ENCODE measurements at regions not wholly inside any gene's neighbourhood (a gene's known extent, or its start where the extent isn't known, plus 50 kb on each side); places are given as distances from the start of the nearest gene placed in this dataset.
"Not testable (repeated sequence)": the region's sequence is repeated elsewhere in the genome, so short reads cannot be mapped to it uniquely, and the experiment has no call there.

GRCh38 chr12:63351370-63351769 is 200.4 kb upstream of the AVPR1A start:
- in situ Hi-C loops (cut with HindIII; ENCODE audit: low pct_unique_long_range_greater_than_20kb, low sequenced_read_pairs) = no loop called here
- no peak for DNase-seq (ENCODE audit: low read depth)

- in situ Hi-C loops (cut with HindIII; ENCODE audit: low pct_unique_long_range_greater_than_20kb, low sequenced_read_pairs) = no loop called here
- DNase-seq (ENCODE audit: low read depth) = no peak
Observed at GRCh38 chr12:63348556-63348955, 197.6 kb upstream of the AVPR1A start.

GRCh38 chr12:63337158-63337557 is 186.2 kb upstream of the AVPR1A start:
- in situ Hi-C loops (cut with HindIII; ENCODE audit: low pct_unique_long_range_greater_than_20kb, low sequenced_read_pairs) = not testable (repeated sequence)

DNA sequence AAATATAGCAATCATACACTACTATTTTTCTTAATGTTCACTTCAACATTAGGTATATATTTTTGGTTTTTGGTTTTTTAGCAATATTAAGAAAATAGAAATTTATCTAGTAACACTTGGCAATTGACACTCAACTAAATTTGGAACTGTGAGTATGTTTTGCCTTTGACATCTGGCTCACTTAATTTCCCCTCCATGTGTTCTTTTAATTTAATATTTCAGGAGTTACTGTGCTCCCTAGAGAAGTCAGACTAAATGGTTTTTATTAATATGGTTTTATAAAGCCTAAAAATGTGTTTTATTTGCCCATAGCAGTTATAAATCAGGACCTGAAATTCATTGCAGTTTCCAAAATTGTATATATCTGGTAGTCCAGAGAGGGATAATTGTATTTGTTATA is 175.3 kb upstream of the AVPR1A start:
- in situ Hi-C loops (cut with HindIII; ENCODE audit: low pct_unique_long_range_greater_than_20kb, low sequenced_read_pairs) = no loop called here
- DNase-seq (ENCODE audit: low read depth) = no peak

More at GRCh38 chr12:63337158-63337557, 186.2 kb upstream of the AVPR1A start:
- DNase-seq (ENCODE audit: low read depth) = not testable (repeated sequence)

GRCh38 chr12:63325757-63326156 is 174.8 kb upstream of the AVPR1A start:
- in situ Hi-C loops (cut with HindIII; ENCODE audit: low pct_unique_long_range_greater_than_20kb, low sequenced_read_pairs) = no loop called here
- DNase-seq (ENCODE audit: low read depth) = no peak

DNA sequence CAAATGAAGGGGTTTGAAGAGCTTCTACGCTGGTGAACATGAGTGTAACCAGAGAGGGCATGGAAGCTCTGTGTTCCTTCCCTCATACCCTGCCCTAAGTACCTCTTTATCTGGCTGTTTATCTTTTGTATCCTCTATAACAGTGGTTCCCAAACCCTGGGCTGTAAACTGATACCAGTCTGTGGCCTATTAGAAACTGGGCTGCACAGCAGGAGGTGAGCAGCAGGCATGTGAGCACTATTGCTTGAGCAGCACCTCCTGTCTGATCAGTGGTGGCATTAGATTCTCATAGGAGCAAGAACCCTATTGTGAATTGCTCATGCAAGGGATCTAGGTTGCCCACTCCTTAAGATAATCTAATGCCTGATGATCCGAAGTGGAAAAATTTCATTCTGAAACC is 172.9 kb upstream of the AVPR1A start:
- in situ Hi-C loops (cut with HindIII; ENCODE audit: low pct_unique_long_range_greater_than_20kb, low sequenced_read_pairs) = no loop called here
- no peak for DNase-seq (ENCODE audit: low read depth)

DNA sequence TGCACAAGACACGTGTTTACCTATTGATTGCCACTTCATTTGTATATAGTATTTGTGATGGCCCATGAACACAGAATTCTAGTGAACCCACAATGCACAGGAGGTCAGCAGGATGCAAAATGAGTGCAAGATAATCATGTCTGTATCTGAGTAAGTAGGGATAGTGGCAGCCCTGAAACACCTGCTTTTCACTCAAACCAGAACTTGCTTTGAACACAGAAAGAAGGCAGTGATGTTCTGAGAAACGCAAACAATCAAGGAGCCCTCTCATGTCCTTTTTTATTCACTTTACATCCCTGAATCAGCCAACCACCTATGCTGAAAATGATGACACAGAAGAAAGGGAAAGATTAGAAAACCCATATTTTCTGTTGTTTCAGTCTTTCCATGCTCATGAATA is 170.4 kb upstream of the AVPR1A start:
- in situ Hi-C loops (cut with HindIII; ENCODE audit: low pct_unique_long_range_greater_than_20kb, low sequenced_read_pairs) = no loop called here
- no peak for DNase-seq (ENCODE audit: low read depth)

- no peak for DNase-seq (ENCODE audit: low read depth)
- in situ Hi-C loops (cut with HindIII; ENCODE audit: low pct_unique_long_range_greater_than_20kb, low sequenced_read_pairs) = no loop called here
Observed at GRCh38 chr12:63319936-63320633, 169.1 kb upstream of the AVPR1A start.

DNA sequence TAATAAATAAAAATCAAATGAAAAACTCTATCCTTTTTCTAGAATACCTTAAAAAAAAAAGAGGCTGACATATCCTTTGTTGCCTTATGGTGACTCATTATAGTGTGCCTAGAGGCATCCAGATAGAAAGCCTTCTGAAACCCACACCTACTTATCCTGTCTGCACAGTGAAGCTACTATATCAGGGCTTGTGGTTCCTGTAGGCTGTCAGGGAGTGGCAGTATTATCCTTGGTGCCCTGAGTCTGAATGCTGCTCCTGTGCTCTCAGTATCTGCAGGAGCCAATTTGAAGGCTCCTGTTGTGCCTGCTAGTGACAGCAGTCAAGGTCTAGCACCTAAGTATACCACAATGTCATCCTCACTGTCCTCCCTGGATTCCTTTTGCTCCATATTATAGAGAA is 168.4 kb upstream of the AVPR1A start:
- in situ Hi-C loops (cut with HindIII; ENCODE audit: low pct_unique_long_range_greater_than_20kb, low sequenced_read_pairs) = no loop called here
- DNase-seq (ENCODE audit: low read depth) = peak; percentile 71

- DNase-seq (ENCODE audit: low read depth) = no peak
- in situ Hi-C loops (cut with HindIII; ENCODE audit: low pct_unique_long_range_greater_than_20kb, low sequenced_read_pairs) = no loop called here
Observed at GRCh38 chr12:63318933-63319332, 167.9 kb upstream of the AVPR1A start.

DNA sequence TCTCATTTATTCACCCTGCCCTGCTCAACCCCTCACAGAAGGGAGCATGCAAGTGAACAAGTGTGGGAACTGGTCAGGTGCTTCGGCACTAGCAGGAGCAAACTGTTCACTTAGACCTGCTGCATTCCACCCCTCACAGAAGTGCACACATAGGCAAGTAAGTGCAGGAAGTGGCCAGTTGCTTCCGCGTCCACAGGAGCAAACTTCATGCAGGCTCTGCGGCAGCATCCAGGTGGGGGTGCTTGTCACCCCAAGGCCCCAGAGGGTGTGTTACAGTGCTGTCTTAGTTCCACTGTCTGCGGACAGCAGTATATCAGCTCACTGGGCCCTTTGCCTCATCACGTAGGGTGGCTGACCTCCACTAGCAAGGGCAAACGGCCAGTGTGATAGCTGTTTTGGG is 167.3 kb upstream of the AVPR1A start:
- no peak for DNase-seq (ENCODE audit: low read depth)
- in situ Hi-C loops (cut with HindIII; ENCODE audit: low pct_unique_long_range_greater_than_20kb, low sequenced_read_pairs) = no loop called here

DNA sequence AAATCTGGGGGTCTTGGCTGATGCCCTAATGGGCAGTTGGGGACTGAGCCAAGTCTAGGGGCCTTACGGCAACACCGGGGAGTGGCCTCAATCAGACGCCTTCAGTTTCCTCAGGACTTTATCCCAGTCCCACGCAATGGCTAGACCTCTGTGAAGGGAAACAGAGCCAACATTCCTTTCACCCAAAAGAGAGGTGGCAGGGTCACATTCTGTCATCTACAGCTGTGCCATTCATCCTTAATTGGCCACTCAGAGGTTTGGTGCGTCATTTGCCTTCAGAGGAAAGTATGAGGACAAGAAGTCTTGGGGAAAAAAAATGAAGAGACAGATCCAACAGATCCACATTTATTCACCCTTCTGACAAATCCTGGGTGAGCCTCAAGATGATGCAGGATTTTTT is 166.9 kb upstream of the AVPR1A start:
- DNase-seq (ENCODE audit: low read depth) = no peak
- in situ Hi-C loops (cut with HindIII; ENCODE audit: low pct_unique_long_range_greater_than_20kb, low sequenced_read_pairs) = no loop called here

DNA sequence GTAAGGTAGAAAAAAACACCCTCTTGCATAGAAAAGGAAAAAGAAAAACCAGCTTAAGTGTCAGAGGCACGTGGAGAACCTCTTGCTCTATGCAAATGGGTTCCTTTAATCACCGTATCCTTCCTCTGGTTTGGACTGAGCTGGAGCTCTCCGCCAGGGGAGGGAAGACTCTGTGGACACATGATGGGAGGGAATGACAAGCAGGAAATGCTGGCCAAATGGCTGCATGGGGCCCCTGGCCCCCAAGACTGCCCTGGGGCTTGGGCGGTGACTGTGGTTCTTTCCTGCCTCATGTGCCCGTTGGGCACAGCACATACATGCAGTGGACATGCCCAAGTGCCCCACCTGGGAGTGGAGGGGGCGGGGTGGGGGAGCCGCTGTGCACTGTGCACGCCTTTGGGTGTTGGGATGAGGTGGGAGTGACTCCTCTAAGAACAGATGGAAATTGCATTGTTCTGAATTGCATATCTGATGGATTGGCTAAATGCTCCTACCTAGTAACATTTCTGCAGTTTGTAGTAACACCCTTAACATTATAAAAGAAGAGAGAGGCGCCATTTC is 166.4 kb upstream of the AVPR1A start:
- in situ Hi-C loops (cut with HindIII; ENCODE audit: low pct_unique_long_range_greater_than_20kb, low sequenced_read_pairs) = no loop called here
- DNase-seq (ENCODE audit: low read depth) = no peak

- in situ Hi-C loops (cut with HindIII; ENCODE audit: low pct_unique_long_range_greater_than_20kb, low sequenced_read_pairs) = no loop called here
- no peak for DNase-seq (ENCODE audit: low read depth)
Observed at GRCh38 chr12:63313139-63313538, 162.1 kb upstream of the AVPR1A start.

DNA sequence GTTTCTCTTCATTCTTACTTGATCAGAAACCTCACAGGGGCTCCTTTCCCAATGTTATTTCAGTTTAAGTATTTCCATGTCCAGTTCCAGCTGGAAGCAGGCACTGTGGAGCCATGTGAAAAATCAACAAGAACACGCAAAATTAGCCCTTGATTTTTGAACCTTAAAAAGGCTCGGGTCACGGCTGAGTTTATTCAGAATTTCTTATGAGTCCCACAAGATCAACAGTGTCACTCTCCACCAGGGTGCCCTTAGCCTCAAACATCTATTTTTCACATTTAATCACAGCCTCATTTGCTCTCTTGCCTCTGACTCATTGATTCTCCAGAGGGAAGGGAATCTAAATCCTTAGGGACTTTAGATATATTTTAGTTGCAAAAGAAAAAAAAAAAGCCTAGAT is 157.7 kb upstream of the AVPR1A start:
- in situ Hi-C loops (cut with HindIII; ENCODE audit: low pct_unique_long_range_greater_than_20kb, low sequenced_read_pairs) = no loop called here
- DNase-seq (ENCODE audit: low read depth) = no peak

- in situ Hi-C loops (cut with HindIII; ENCODE audit: low pct_unique_long_range_greater_than_20kb, low sequenced_read_pairs) = no loop called here
- no peak for DNase-seq (ENCODE audit: low read depth)
Observed at GRCh38 chr12:63307849-63308248, 156.8 kb upstream of the AVPR1A start.

GRCh38 chr12:63305901-63306875 is 155.2 kb upstream of the AVPR1A start:
- in situ Hi-C loops (cut with HindIII; ENCODE audit: low pct_unique_long_range_greater_than_20kb, low sequenced_read_pairs) = no loop called here

DNA sequence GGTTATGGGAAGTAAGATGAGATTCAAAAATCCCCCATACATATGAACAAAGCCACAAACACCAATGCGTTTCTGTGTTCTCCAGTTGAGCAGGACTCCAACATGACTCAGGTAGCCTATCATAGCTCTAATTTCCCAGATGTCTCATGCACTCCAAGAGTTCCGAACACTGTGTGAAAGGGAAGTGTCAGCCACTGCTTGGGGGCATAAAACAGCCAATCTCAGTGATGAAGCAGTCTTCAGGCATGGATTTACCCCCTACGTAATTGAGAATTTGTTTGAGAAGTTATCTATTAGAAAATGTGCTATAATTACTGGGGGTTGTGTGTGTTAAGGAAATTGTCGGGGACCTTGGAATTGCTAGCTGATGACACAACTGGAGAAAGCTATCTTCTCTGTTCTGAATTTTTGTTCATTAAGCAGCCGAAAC is 153.9 kb upstream of the AVPR1A start:
- no peak for DNase-seq (ENCODE audit: low read depth)
- in situ Hi-C loops (cut with HindIII; ENCODE audit: low pct_unique_long_range_greater_than_20kb, low sequenced_read_pairs) = no loop called here

More at GRCh38 chr12:63305901-63306875, 155.2 kb upstream of the AVPR1A start:
- no peak for DNase-seq (ENCODE audit: low read depth)

GRCh38 chr12:63302941-63303536 is 152.0 kb upstream of the AVPR1A start:
- no peak for DNase-seq (ENCODE audit: low read depth)
- in situ Hi-C loops (cut with HindIII; ENCODE audit: low pct_unique_long_range_greater_than_20kb, low sequenced_read_pairs) = no loop called here

Data from Caki2 (cell line).